ENCODE measurements at regions not wholly inside any gene's neighbourhood (a gene's known extent, or its start where the extent isn't known, plus 50 kb on each side); places are given as distances from the start of the nearest gene placed in this dataset.

GRCh38 chr3:21041621-21042020, 709.4 kb downstream of the ZNF385D start:
- no peaks in the 10 kb centered on the region for H3K36me3 Mint-ChIP-seq (ENCODE audit: low read depth)
- H3K27me3 Mint-ChIP-seq (ENCODE audit: low read depth): peaks cover 3% of the 10 kb centered on the region

GRCh38 chr3:21036888-21037287, 714.1 kb downstream of the ZNF385D start:
- H3K9me3 Mint-ChIP-seq: peaks cover 2% of the 10 kb centered on the region
- H3K27me3 Mint-ChIP-seq (ENCODE audit: low read depth): peaks cover 3% of the 10 kb centered on the region
- no peak for DNase-seq (ENCODE audit: low read depth, low spot score)
- no peak overlapping the region for H3K27ac Mint-ChIP-seq (ENCODE audit: unreplicated experiment)
- no peaks in the 10 kb centered on the region for H3K4me1 Mint-ChIP-seq
- TF ChIP-seq CTCF (conservative IDR thresholded peaks at IDR 0.05): no peak
- no peak overlapping the region for H3K4me3 Mint-ChIP-seq
- no peaks in the 10 kb centered on the region for H3K36me3 Mint-ChIP-seq (ENCODE audit: low read depth)

More at GRCh38 chr3:21041621-21042020, 709.4 kb downstream of the ZNF385D start:
- Mint-ChIP-seq H3K4me3 (no peak overlapping the region), H3K9me3 (no peaks in the 10 kb centered on the region), H3K27ac (ENCODE audit: unreplicated experiment) (no peak overlapping the region), H3K4me1 (no peaks in the 10 kb centered on the region)
- DNase-seq (ENCODE audit: low read depth, low spot score): no peak
- no peak for TF ChIP-seq CTCF (conservative IDR thresholded peaks at IDR 0.05)

GRCh38 chr3:21028412-21028811, 722.6 kb downstream of the ZNF385D start:
- Mint-ChIP-seq H3K27me3 (ENCODE audit: low read depth) (no peaks in the 10 kb centered on the region), H3K9me3 (no peaks in the 10 kb centered on the region), H3K36me3 (ENCODE audit: low read depth) (no peaks in the 10 kb centered on the region), H3K27ac (ENCODE audit: unreplicated experiment) (no peak overlapping the region), H3K4me3 (no peak overlapping the region), H3K4me1 (no peaks in the 10 kb centered on the region)
- DNase-seq (ENCODE audit: low read depth, low spot score): no peak
- no peak for TF ChIP-seq CTCF (conservative IDR thresholded peaks at IDR 0.05)

- Mint-ChIP-seq H3K4me1 (no peaks in the 10 kb centered on the region), H3K27ac (ENCODE audit: unreplicated experiment) (no peak overlapping the region), H3K27me3 (ENCODE audit: low read depth) (no peaks in the 10 kb centered on the region), H3K4me3 (no peak overlapping the region), H3K36me3 (ENCODE audit: low read depth) (no peaks in the 10 kb centered on the region), H3K9me3 (no peaks in the 10 kb centered on the region)
- TF ChIP-seq CTCF (conservative IDR thresholded peaks at IDR 0.05): no peak
- DNase-seq (ENCODE audit: low read depth, low spot score): no peak
These were observed 726.4 kb downstream of the ZNF385D start for GRCh38 chr3:21024563-21024962.

GRCh38 chr3:21020681-21021080, 730.3 kb downstream of the ZNF385D start:
- Mint-ChIP-seq H3K9me3 (peaks cover 3% of the 10 kb centered on the region), H3K27me3 (ENCODE audit: low read depth) (no peaks in the 10 kb centered on the region), H3K4me3 (no peak overlapping the region), H3K36me3 (ENCODE audit: low read depth) (no peaks in the 10 kb centered on the region), H3K27ac (ENCODE audit: unreplicated experiment) (no peak overlapping the region), H3K4me1 (no peaks in the 10 kb centered on the region)
- no peak for TF ChIP-seq CTCF (conservative IDR thresholded peaks at IDR 0.05)
- no peak for DNase-seq (ENCODE audit: low read depth, low spot score)

- H3K9me3 Mint-ChIP-seq: peaks cover 6% of the 10 kb centered on the region
- no peaks in the 10 kb centered on the region for H3K4me1 Mint-ChIP-seq
- H3K4me3 Mint-ChIP-seq: no peak overlapping the region
- no peak for TF ChIP-seq CTCF (conservative IDR thresholded peaks at IDR 0.05)
- DNase-seq (ENCODE audit: low read depth, low spot score): no peak
- H3K27ac Mint-ChIP-seq (ENCODE audit: unreplicated experiment): no peak overlapping the region
- no peaks in the 10 kb centered on the region for H3K27me3 Mint-ChIP-seq (ENCODE audit: low read depth)
- H3K36me3 Mint-ChIP-seq (ENCODE audit: low read depth): peaks cover 3% of the 10 kb centered on the region
These were observed 731.0 kb downstream of the ZNF385D start for GRCh38 chr3:21020043-21020442.

All from neural crest cell (in vitro differentiated cells).